ENCODE measurements at regions not wholly inside any gene's neighbourhood (a gene's known extent, or its start where the extent isn't known, plus 50 kb on each side); places are given as distances from the start of the nearest gene placed in this dataset.

DNA sequence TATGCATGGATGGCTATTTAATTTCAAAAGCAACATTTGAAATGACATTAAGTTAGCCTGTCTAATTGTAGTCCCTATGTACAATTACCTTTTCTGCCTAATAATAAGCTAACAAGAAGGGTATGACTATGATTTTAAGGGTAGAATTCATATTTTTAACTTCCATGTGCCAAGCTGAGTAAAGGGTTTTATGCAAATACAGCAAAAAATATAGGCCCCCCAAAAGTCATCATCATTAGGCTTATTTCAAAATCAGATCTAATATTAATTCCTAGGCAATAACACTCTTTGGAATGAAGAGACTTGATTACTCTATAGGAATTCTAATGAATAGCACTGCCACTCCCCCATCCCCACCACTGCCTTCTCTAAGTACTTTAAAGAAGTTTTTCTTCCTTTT lies 155.9 kb upstream of the DYNLRB2 start:
- no peak overlapping the region for H3K4me3 Mint-ChIP-seq
- peaks cover 12% of the 10 kb centered on the region for H3K4me1 Mint-ChIP-seq
- no peaks in the 10 kb centered on the region for H3K36me3 Mint-ChIP-seq (ENCODE audit: low read depth)
- no peaks in the 10 kb centered on the region for H3K27me3 Mint-ChIP-seq (ENCODE audit: low read depth)
- H3K9me3 Mint-ChIP-seq = no peaks in the 10 kb centered on the region
- TF ChIP-seq, protein P1, sequence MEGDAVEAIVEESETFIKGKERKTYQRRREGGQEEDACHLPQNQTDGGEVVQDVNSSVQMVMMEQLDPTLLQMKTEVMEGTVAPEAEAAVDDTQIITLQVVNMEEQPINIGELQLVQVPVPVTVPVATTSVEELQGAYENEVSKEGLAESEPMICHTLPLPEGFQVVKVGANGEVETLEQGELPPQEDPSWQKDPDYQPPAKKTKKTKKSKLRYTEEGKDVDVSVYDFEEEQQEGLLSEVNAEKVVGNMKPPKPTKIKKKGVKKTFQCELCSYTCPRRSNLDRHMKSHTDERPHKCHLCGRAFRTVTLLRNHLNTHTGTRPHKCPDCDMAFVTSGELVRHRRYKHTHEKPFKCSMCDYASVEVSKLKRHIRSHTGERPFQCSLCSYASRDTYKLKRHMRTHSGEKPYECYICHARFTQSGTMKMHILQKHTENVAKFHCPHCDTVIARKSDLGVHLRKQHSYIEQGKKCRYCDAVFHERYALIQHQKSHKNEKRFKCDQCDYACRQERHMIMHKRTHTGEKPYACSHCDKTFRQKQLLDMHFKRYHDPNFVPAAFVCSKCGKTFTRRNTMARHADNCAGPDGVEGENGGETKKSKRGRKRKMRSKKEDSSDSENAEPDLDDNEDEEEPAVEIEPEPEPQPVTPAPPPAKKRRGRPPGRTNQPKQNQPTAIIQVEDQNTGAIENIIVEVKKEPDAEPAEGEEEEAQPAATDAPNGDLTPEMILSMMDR (IDR thresholded peaks at IDR 0.05; ENCODE audit: unreplicated experiment in 3 of 3) = no peak
- no peak overlapping the region for H3K27ac Mint-ChIP-seq

- Mint-ChIP-seq H3K36me3 (ENCODE audit: low read depth) (no peaks in the 10 kb centered on the region), H3K4me1 (peaks cover 15% of the 10 kb centered on the region), H3K9me3 (no peaks in the 10 kb centered on the region), H3K27me3 (ENCODE audit: low read depth) (no peaks in the 10 kb centered on the region), H3K4me3 (no peak overlapping the region), H3K27ac (no peak overlapping the region)
- TF ChIP-seq, protein P1 (IDR thresholded peaks at IDR 0.05; ENCODE audit: unreplicated experiment in 3 of 3) = no peak
Observed at GRCh38 chr16:80380514-80380913, 160.3 kb upstream of the DYNLRB2 start.

DNA sequence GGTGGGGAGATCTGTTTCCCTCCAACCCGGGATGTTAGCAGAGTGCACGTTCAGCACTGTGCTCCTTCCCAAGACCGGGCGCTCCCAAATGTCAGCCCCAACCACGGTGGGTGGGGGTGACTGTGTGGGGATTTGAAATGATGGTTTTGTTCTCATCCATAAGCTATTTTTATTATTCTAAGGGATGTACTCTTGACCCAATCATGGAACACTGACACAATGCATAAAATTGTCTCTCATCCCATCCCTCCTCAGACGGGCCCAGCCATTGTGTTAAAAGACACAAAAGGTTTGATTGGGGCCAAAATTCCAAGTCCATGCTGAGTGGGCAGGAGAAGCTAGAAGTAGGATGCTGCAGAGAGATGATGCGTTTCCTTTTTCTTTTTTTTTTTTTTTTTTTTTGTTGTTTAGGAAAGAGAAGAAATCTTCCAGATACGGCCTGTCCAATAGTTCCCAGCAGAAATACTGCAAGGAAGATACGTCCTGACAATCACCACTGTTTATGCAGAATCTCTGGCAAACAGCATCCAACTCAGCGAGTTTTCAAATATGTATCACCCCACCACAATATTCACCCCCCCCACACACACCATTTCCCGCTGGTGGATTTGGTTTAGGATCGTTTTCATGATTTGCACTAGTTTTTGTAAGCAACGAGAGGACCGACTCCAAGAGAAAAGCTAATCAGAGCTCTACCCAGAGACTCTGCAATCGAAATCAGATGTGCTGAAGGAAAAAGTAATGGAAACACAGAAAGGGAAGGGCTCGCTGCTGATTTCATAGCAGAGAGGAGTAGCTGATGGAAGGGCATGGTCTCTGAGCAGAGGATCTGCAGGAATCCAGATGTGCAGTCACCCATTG lies 163.5 kb upstream of the DYNLRB2 start:
- H3K27ac Mint-ChIP-seq = peak overlapping the region; percentile 87 to 93 (median 93)
- peak overlapping the region in 2 of 3 experiments; percentile 0 to 5 for H3K4me3 Mint-ChIP-seq
- peaks cover 15% of the 10 kb centered on the region for H3K4me1 Mint-ChIP-seq
- peaks cover 4% of the 10 kb centered on the region for H3K9me3 Mint-ChIP-seq
- peaks cover 3% of the 10 kb centered on the region for H3K36me3 Mint-ChIP-seq (ENCODE audit: low read depth)
- TF ChIP-seq, protein P1 (IDR thresholded peaks at IDR 0.05; ENCODE audit: unreplicated experiment in 3 of 3) = no peak
- no peaks in the 10 kb centered on the region for H3K27me3 Mint-ChIP-seq (ENCODE audit: low read depth)

DNA sequence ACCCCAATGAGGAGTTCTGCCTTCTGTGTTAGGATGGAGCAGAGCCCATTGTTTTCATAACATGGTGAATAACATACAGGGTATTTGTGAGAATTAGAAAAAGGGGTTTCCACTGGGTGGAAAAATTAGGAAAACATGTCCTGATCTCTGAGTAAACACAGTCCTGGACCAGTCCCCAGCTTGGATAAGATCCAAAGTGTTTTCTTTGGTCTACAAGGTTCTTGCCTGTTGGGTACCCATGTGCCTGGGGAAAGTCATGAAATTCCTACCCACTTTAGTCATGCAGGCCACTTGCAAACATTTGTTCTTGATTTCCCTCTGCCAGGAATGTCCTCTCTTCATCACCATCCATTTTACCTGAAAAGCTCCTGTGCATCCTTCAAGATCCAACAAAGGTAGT lies 164.8 kb upstream of the DYNLRB2 start:
- H3K36me3 Mint-ChIP-seq (ENCODE audit: low read depth) = peaks cover 3% of the 10 kb centered on the region
- TF ChIP-seq, protein P1 (IDR thresholded peaks at IDR 0.05; ENCODE audit: unreplicated experiment in 3 of 3) = no peak
- H3K9me3 Mint-ChIP-seq = peaks cover 5% of the 10 kb centered on the region
- peak overlapping the region; percentile 87 to 93 (median 93) for H3K27ac Mint-ChIP-seq
- no peaks in the 10 kb centered on the region for H3K27me3 Mint-ChIP-seq (ENCODE audit: low read depth)
- peaks cover 15% of the 10 kb centered on the region for H3K4me1 Mint-ChIP-seq
- H3K4me3 Mint-ChIP-seq = no peak overlapping the region

GRCh38 chr16:80375513-80375912 lies 165.3 kb upstream of the DYNLRB2 start:
- H3K4me3 Mint-ChIP-seq = no peak overlapping the region
- H3K9me3 Mint-ChIP-seq = peaks cover 5% of the 10 kb centered on the region
- peaks cover 15% of the 10 kb centered on the region for H3K4me1 Mint-ChIP-seq
- peaks cover 3% of the 10 kb centered on the region for H3K36me3 Mint-ChIP-seq (ENCODE audit: low read depth)
- H3K27ac Mint-ChIP-seq = peak overlapping the region in 1 of 3 experiments; percentile 52
- TF ChIP-seq, protein P1 (IDR thresholded peaks at IDR 0.05; ENCODE audit: unreplicated experiment in 3 of 3) = no peak
- H3K27me3 Mint-ChIP-seq (ENCODE audit: low read depth) = no peaks in the 10 kb centered on the region

GRCh38 chr16:80372341-80372740 lies 168.5 kb upstream of the DYNLRB2 start:
- Mint-ChIP-seq H3K36me3 (ENCODE audit: low read depth) (peaks cover 3% of the 10 kb centered on the region), H3K27me3 (ENCODE audit: low read depth) (no peaks in the 10 kb centered on the region)

More at GRCh38 chr16:80372341-80372740, 168.5 kb upstream of the DYNLRB2 start:
- Mint-ChIP-seq H3K9me3 (peaks cover 5% of the 10 kb centered on the region), H3K4me1 (peaks cover 21% of the 10 kb centered on the region), H3K4me3 (no peak overlapping the region), H3K27ac (no peak overlapping the region)
- TF ChIP-seq, protein P1 (IDR thresholded peaks at IDR 0.05; ENCODE audit: unreplicated experiment in 3 of 3) = no peak

Measured in nephron (organoid).